RWPE2 (cell line): ENCODE measurements at regions not wholly inside any gene's neighbourhood (a gene's known extent, or its start where the extent isn't known, plus 50 kb on each side); places are given as distances from the start of the nearest gene placed in this dataset.

Experiments used
- ATAC-seq: fragments of 200-7000 bp; cut with Tn5 transposase; 3 replicates; pipeline ENCODE4 v1.9.1; 2021; ENCODE audit warnings: low read depth
- DNase-seq: peaks from one replicate; pipeline ENCODE4 v3.0.0-alpha.2; 2020; ENCODE audit warnings: low spot score
- H3K27ac ChIP-seq: fragments of 450-650 bp; 2 replicates; pipeline ENCODE4 v1.5.1; 2017; ENCODE audit warnings: mild to moderate bottlenecking; ENCODE audit not compliant: poor library complexity, severe bottlenecking
- H3K27me3 ChIP-seq: fragments of 250-450 bp; sonication (Bioruptor Pico); 2 replicates; pipeline ENCODE4 v1.5.1; 2021; ENCODE audit warnings: mild to moderate bottlenecking, moderate library complexity; ENCODE audit not compliant: insufficient read depth, poor library complexity, severe bottlenecking
- H3K36me3 ChIP-seq: fragments of 250-450 bp; sonication (Bioruptor Pico); 2 replicates; pipeline ENCODE4 v1.5.1; 2020; ENCODE audit warnings: low read depth, mild to moderate bottlenecking, moderate library complexity
- H3K4me1 ChIP-seq: fragments of 250-450 bp; sonication (Bioruptor Pico); 2 replicates; pipeline ENCODE4 v1.5.1; 2021; ENCODE audit warnings: mild to moderate bottlenecking, moderate library complexity; ENCODE audit not compliant: insufficient read depth, poor library complexity, severe bottlenecking
- H3K4me3 ChIP-seq: fragments of 250-450 bp; sonication (Bioruptor Pico); 2 replicates; pipeline ENCODE4 v1.5.1; 2021; ENCODE audit warnings: mild to moderate bottlenecking, moderate library complexity; ENCODE audit not compliant: severe bottlenecking
- H3K9me3 ChIP-seq: fragments of 250-450 bp; sonication (Bioruptor Pico); 2 replicates; pipeline ENCODE4 v1.5.1; 2021; ENCODE audit warnings: mild to moderate bottlenecking, moderate library complexity; ENCODE audit not compliant: severe bottlenecking
- TF ChIP-seq, protein P1 (sequence below): fragments of 450-650 bp; IDR thresholded peaks from one replicate; pipeline ENCODE4 v1.5.1; 2017; ENCODE audit warnings: mild to moderate bottlenecking, moderate library complexity; ENCODE audit not compliant: poor library complexity, severe bottlenecking

GRCh38 chr2:117763804-117764203 lies 50.7 kb upstream of the DDX18 start:
- no peak for DNase-seq
- Histone ChIP-seq H3K27me3 (no peaks in the 10 kb centered on the region), H3K27ac (no peak overlapping the region), H3K36me3 (no peaks in the 10 kb centered on the region), H3K4me1 (no peaks in the 10 kb centered on the region), H3K9me3 (no peaks in the 10 kb centered on the region), H3K4me3 (no peak overlapping the region)
- no peak for ATAC-seq
- TF ChIP-seq, protein P1, sequence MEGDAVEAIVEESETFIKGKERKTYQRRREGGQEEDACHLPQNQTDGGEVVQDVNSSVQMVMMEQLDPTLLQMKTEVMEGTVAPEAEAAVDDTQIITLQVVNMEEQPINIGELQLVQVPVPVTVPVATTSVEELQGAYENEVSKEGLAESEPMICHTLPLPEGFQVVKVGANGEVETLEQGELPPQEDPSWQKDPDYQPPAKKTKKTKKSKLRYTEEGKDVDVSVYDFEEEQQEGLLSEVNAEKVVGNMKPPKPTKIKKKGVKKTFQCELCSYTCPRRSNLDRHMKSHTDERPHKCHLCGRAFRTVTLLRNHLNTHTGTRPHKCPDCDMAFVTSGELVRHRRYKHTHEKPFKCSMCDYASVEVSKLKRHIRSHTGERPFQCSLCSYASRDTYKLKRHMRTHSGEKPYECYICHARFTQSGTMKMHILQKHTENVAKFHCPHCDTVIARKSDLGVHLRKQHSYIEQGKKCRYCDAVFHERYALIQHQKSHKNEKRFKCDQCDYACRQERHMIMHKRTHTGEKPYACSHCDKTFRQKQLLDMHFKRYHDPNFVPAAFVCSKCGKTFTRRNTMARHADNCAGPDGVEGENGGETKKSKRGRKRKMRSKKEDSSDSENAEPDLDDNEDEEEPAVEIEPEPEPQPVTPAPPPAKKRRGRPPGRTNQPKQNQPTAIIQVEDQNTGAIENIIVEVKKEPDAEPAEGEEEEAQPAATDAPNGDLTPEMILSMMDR = no peak
